ENCODE measurements at regions not wholly inside any gene's neighbourhood (a gene's known extent, or its start where the extent isn't known, plus 50 kb on each side); places are given as distances from the start of the nearest gene placed in this dataset.
A peak's percentile ranks its signal among the peaks of the same experiment; 100 is the strongest.

DNA sequence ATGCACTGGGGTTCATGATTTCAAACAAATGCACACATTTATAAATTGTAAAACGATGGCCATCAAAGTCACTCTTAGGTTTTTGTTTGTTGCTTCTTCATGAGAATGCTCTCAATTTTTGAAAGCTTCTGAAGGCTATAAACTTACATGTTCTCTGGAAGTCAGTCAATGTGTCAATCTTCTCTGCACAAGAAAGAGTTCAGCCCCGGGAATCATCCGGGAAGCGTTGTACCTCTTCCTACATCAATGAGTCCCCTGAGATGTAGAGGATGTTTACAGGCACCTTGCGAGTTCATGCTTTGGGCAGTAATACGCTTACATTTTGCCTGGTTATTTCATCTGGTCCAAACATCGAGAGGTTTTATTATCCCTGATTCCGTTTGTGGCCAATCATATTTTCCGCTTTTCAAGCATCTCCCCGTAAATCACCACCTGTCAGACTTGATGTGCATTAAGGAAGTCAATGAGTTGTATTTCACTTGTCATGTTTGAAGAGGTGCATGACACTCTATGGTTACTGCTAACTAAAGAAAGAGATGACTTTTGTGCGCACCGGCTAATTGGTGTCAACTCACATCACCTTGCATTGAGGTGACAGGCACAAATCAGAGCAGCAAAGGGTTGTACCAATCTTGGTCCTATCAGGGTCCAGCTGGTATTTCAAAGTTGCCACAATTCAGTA is 750.7 kb downstream of the SORCS3 start:
- Histone ChIP-seq H3K4me1 (ENCODE audit: control insufficient read depth in 3 of 3, insufficient read depth in 2 of 3, low read depth in 1 of 3, low read length in 2 of 3) (no peaks in the 10 kb centered on the region), H3K36me3 (ENCODE audit: control insufficient read depth in 3 of 3, insufficient read depth in 2 of 3, low read depth in 1 of 3, low read length in 3 of 3) (no peaks in the 10 kb centered on the region), H3K27me3 (ENCODE audit: control insufficient read depth in 3 of 3, insufficient read depth in 3 of 3, low read length in 3 of 3) (no peaks in the 10 kb centered on the region), H3K4me3 (ENCODE audit: low read depth in 1 of 3, low read length in 3 of 3) (no peak overlapping the region), H3K9me3 (ENCODE audit: control insufficient read depth in 2 of 2, insufficient read depth in 1 of 2, low read depth in 1 of 2, low read length in 1 of 2) (no peaks in the 10 kb centered on the region), H3K27ac (ENCODE audit: low read depth in 1 of 3, low read length in 2 of 3) (no peak overlapping the region)
- 86 to 90% (median 89%) methylated on average over 12 of the region's 12 CpGs for WGBS, 3 donors
- no peak for DNase-seq
- FAIRE-seq = no peak

DNA sequence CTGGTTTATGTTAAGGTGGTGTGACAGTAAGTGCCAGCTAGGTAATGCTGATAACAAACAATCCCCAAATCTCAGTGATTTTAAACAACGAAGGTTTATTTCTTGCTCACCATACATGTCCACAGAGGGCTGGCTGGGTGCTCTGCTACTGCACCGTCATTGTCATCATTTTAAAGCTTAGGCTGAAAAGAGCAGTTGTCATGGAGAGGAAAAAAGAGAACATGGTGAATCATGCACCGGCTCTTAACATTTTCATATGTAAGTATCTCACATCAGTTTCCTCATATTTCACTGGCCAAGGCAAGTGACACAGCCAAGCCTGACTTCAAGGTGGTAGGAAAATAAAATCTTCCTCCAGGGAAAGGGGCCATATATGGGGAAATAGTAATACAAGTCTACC is 746.9 kb downstream of the SORCS3 start:
- no peaks in the 10 kb centered on the region for H3K27me3 ChIP-seq (ENCODE audit: control insufficient read depth in 3 of 3, insufficient read depth in 3 of 3, low read length in 3 of 3)
- H3K9me3 ChIP-seq (ENCODE audit: control insufficient read depth in 2 of 2, insufficient read depth in 1 of 2, low read depth in 1 of 2, low read length in 1 of 2) = no peaks in the 10 kb centered on the region
- no peak overlapping the region for H3K27ac ChIP-seq (ENCODE audit: low read depth in 1 of 3, low read length in 2 of 3)
- WGBS, 3 donors = 90 to 92% (median 91%) methylated on average over 3 of the region's 3 CpGs
- no peak for FAIRE-seq
- DNase-seq = no peak
- H3K4me3 ChIP-seq (ENCODE audit: low read depth in 1 of 3, low read length in 3 of 3) = no peak overlapping the region
- no peaks in the 10 kb centered on the region for H3K36me3 ChIP-seq (ENCODE audit: control insufficient read depth in 3 of 3, insufficient read depth in 2 of 3, low read depth in 1 of 3, low read length in 3 of 3)
- no peaks in the 10 kb centered on the region for H3K4me1 ChIP-seq (ENCODE audit: control insufficient read depth in 3 of 3, insufficient read depth in 2 of 3, low read depth in 1 of 3, low read length in 2 of 3)

DNA sequence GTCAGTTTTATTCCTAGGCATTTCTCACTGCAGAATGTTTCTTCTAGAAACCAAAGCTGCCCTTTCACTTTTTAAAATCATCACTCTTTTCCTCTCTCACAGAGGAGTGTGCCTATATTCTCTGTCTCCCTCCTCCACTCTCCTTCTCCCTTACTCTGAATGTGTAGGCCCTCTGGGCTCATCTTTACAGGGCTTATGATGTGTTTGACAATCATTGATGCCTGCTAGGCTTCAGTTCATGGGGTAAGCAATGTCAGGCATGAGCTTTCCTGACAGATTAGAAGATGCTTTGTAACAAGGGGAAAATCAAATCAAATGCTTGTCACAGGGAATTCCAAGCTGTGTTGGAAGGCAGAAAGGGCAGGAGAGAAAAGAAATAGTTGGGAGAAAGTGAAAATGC is 742.9 kb downstream of the SORCS3 start:
- Histone ChIP-seq H3K9me3 (ENCODE audit: control insufficient read depth in 2 of 2, insufficient read depth in 1 of 2, low read depth in 1 of 2, low read length in 1 of 2) (no peaks in the 10 kb centered on the region), H3K4me3 (ENCODE audit: low read depth in 1 of 3, low read length in 3 of 3) (no peak overlapping the region), H3K4me1 (ENCODE audit: control insufficient read depth in 3 of 3, insufficient read depth in 2 of 3, low read depth in 1 of 3, low read length in 2 of 3) (no peaks in the 10 kb centered on the region), H3K27me3 (ENCODE audit: control insufficient read depth in 3 of 3, insufficient read depth in 3 of 3, low read length in 3 of 3) (no peaks in the 10 kb centered on the region), H3K27ac (ENCODE audit: low read depth in 1 of 3, low read length in 2 of 3) (no peak overlapping the region), H3K36me3 (ENCODE audit: control insufficient read depth in 3 of 3, insufficient read depth in 2 of 3, low read depth in 1 of 3, low read length in 3 of 3) (no peaks in the 10 kb centered on the region)
- no peak for DNase-seq
- FAIRE-seq = no peak

DNA sequence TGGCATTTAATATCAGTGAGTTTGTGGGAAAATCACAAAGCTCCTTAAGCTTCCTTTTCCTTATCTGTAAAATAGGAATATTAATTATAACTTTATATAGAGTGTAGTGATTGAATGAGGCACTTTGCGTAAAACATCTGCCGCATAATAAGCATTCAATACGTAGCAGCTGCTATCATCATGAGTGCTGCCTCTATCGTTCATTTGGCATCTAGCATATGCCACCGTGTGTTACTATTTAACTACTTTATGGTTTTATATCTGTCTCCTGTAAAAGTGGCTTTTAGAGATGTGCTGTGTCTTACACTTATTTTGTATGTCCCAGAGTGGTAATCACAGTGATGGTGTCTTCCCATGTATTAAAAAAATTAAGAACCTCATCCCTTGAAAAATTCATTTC is 729.6 kb downstream of the SORCS3 start:
- DNase-seq = peak in 1 of 2 donors; percentile 14
- Histone ChIP-seq H3K27me3 (ENCODE audit: control insufficient read depth in 3 of 3, insufficient read depth in 3 of 3, low read length in 3 of 3) (no peaks in the 10 kb centered on the region), H3K9me3 (ENCODE audit: control insufficient read depth in 2 of 2, insufficient read depth in 1 of 2, low read depth in 1 of 2, low read length in 1 of 2) (no peaks in the 10 kb centered on the region), H3K27ac (ENCODE audit: low read depth in 1 of 3, low read length in 2 of 3) (no peak overlapping the region), H3K36me3 (ENCODE audit: control insufficient read depth in 3 of 3, insufficient read depth in 2 of 3, low read depth in 1 of 3, low read length in 3 of 3) (no peaks in the 10 kb centered on the region), H3K4me1 (ENCODE audit: control insufficient read depth in 3 of 3, insufficient read depth in 2 of 3, low read depth in 1 of 3, low read length in 2 of 3) (no peaks in the 10 kb centered on the region), H3K4me3 (ENCODE audit: low read depth in 1 of 3, low read length in 3 of 3) (no peak overlapping the region)
- 26 to 75% (median 54%) methylated on average over 5 of the region's 5 CpGs for WGBS, 3 donors
- no peak for FAIRE-seq

DNA sequence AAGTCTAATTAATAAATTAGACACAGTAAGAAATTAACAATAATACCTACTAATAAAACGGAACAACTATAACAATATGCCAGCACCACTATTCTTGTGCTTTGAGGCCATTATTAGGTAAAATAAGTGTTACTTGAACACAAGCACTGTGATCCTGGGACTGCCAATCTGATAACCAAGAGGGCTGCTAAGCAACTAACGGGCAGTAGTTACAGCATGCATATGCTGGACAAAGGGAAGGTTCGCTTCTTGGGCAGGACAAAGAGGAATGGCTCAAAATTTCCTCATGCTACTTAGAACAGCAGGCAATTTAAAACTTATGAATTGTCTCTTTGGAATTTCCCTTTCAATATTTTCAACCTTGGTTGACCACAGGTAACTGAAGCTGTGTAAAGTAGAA is 718.6 kb downstream of the SORCS3 start:
- Histone ChIP-seq H3K9me3 (ENCODE audit: control insufficient read depth in 2 of 2, insufficient read depth in 1 of 2, low read depth in 1 of 2, low read length in 1 of 2) (no peaks in the 10 kb centered on the region), H3K36me3 (ENCODE audit: control insufficient read depth in 3 of 3, insufficient read depth in 2 of 3, low read depth in 1 of 3, low read length in 3 of 3) (no peaks in the 10 kb centered on the region), H3K4me1 (ENCODE audit: control insufficient read depth in 3 of 3, insufficient read depth in 2 of 3, low read depth in 1 of 3, low read length in 2 of 3) (no peaks in the 10 kb centered on the region), H3K4me3 (ENCODE audit: low read depth in 1 of 3, low read length in 3 of 3) (no peak overlapping the region), H3K27me3 (ENCODE audit: control insufficient read depth in 3 of 3, insufficient read depth in 3 of 3, low read length in 3 of 3) (no peaks in the 10 kb centered on the region), H3K27ac (ENCODE audit: low read depth in 1 of 3, low read length in 2 of 3) (no peak overlapping the region)
- DNase-seq = no peak
- 60 to 84% (median 62%) methylated on average over 3 of the region's 3 CpGs for WGBS, 3 donors
- no peak for FAIRE-seq

DNA sequence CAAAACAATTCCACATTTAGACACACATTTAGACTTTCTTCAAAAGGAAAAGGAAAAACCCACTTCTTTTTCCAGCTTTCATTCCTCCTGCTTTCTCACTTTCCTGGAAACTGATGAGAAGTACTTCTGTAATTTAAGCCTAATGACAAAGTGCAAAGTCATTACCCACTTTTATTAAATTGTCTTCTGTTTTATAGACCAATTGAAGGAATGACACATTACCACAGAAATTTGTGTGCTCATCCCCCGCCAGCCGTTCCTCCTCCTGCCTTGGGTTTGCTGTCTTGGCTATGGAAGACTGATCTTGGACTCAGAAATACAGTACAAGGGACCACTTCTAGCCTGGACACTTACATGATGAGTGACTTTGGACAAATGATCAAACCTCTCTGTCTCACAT is 717.8 kb downstream of the SORCS3 start:
- no peak for DNase-seq
- FAIRE-seq = no peak
- Histone ChIP-seq H3K27ac (ENCODE audit: low read depth in 1 of 3, low read length in 2 of 3) (no peak overlapping the region), H3K36me3 (ENCODE audit: control insufficient read depth in 3 of 3, insufficient read depth in 2 of 3, low read depth in 1 of 3, low read length in 3 of 3) (no peaks in the 10 kb centered on the region), H3K9me3 (ENCODE audit: control insufficient read depth in 2 of 2, insufficient read depth in 1 of 2, low read depth in 1 of 2, low read length in 1 of 2) (no peaks in the 10 kb centered on the region), H3K4me3 (ENCODE audit: low read depth in 1 of 3, low read length in 3 of 3) (no peak overlapping the region), H3K27me3 (ENCODE audit: control insufficient read depth in 3 of 3, insufficient read depth in 3 of 3, low read length in 3 of 3) (no peaks in the 10 kb centered on the region), H3K4me1 (ENCODE audit: control insufficient read depth in 3 of 3, insufficient read depth in 2 of 3, low read depth in 1 of 3, low read length in 2 of 3) (no peaks in the 10 kb centered on the region)
- WGBS, 3 donors = 82 to 95% (median 91%) methylated on average over 2 of the region's 2 CpGs

DNA sequence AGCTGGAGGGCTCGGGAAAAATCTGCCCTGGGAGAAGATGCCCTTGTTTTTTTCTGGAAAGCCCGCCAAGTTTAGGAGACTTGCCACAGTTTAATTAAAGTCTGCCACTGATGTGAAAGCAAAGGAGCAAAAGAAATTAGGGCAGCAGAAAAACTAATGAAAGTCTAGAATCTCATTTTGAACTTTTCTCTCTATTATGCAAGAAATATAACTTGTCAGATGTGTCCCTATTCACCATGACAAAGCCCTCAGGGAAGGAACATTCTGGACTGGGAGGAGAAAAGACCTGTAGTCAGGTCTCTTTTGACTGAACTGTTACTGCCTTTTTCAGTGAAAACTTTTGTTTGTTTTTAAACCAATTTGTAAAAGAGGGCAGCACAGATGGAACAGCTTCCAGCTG is 715.5 kb downstream of the SORCS3 start:
- no peak for FAIRE-seq
- no peak overlapping the region for H3K4me3 ChIP-seq (ENCODE audit: low read depth in 1 of 3, low read length in 3 of 3)
- 64 to 74% (median 67%) methylated on average over 2 of the region's 2 CpGs for WGBS, 3 donors

DNA sequence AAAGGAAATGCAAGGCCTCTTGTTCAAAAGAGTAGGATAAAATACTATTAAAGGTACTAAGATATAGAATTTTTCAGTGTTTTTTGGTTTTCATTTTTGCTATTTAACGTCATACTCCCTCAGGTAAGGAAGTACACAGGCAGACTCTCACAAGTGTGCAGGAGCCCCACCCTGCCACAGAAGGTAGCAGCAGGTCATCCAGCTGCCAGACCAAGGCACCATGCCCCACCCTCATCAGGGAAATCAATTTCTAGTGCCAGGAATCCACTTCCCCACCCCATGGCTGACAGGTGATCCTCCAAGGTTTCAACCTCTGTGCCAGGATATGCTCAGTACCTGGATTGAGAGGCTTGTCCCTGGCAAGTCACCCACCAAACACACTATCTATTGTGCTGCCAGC is 712.9 kb downstream of the SORCS3 start:
- no peaks in the 10 kb centered on the region for H3K9me3 ChIP-seq (ENCODE audit: control insufficient read depth in 2 of 2, insufficient read depth in 1 of 2, low read depth in 1 of 2, low read length in 1 of 2)
- 23 to 62% (median 50%) methylated on average over 1 of the region's 1 CpG for WGBS, 3 donors
- FAIRE-seq (no peak), DNase-seq (peak in 1 of 2 donors; percentile 45)
- H3K4me3 ChIP-seq (ENCODE audit: low read depth in 1 of 3, low read length in 3 of 3) = no peak overlapping the region
- H3K36me3 ChIP-seq (ENCODE audit: control insufficient read depth in 3 of 3, insufficient read depth in 2 of 3, low read depth in 1 of 3, low read length in 3 of 3) = no peaks in the 10 kb centered on the region
- H3K27ac ChIP-seq (ENCODE audit: low read depth in 1 of 3, low read length in 2 of 3) = no peak overlapping the region
- no peaks in the 10 kb centered on the region for H3K27me3 ChIP-seq (ENCODE audit: control insufficient read depth in 3 of 3, insufficient read depth in 3 of 3, low read length in 3 of 3)
- no peaks in the 10 kb centered on the region for H3K4me1 ChIP-seq (ENCODE audit: control insufficient read depth in 3 of 3, insufficient read depth in 2 of 3, low read depth in 1 of 3, low read length in 2 of 3)

More for the DNA sequence above, 715.5 kb downstream of the SORCS3 start:
- Histone ChIP-seq H3K27me3 (ENCODE audit: control insufficient read depth in 3 of 3, insufficient read depth in 3 of 3, low read length in 3 of 3) (no peaks in the 10 kb centered on the region), H3K4me1 (ENCODE audit: control insufficient read depth in 3 of 3, insufficient read depth in 2 of 3, low read depth in 1 of 3, low read length in 2 of 3) (no peaks in the 10 kb centered on the region), H3K27ac (ENCODE audit: low read depth in 1 of 3, low read length in 2 of 3) (no peak overlapping the region), H3K36me3 (ENCODE audit: control insufficient read depth in 3 of 3, insufficient read depth in 2 of 3, low read depth in 1 of 3, low read length in 3 of 3) (no peaks in the 10 kb centered on the region), H3K9me3 (ENCODE audit: control insufficient read depth in 2 of 2, insufficient read depth in 1 of 2, low read depth in 1 of 2, low read length in 1 of 2) (no peaks in the 10 kb centered on the region)
- no peak for DNase-seq

DNA sequence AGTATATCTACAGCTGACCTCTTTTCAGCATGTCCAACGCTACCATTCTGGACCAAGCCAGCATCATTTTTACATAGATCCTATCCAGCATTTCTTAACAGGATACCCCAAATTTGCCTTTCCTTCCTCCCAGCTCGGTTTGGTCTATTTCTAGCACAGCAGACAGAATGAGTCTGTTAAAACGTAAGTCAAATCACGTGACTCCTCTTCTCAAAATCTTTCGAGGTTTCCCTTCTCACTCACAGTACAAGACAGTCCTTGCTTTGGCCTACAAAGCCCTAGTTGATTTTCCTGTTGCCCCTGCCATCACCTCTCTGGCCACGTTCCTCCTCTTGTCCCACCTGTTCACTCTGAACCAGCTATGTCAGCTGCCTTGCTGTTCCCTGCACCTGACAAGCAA is 711.7 kb downstream of the SORCS3 start:
- Histone ChIP-seq H3K36me3 (ENCODE audit: control insufficient read depth in 3 of 3, insufficient read depth in 2 of 3, low read depth in 1 of 3, low read length in 3 of 3) (no peaks in the 10 kb centered on the region), H3K27ac (ENCODE audit: low read depth in 1 of 3, low read length in 2 of 3) (no peak overlapping the region), H3K27me3 (ENCODE audit: control insufficient read depth in 3 of 3, insufficient read depth in 3 of 3, low read length in 3 of 3) (no peaks in the 10 kb centered on the region), H3K4me1 (ENCODE audit: control insufficient read depth in 3 of 3, insufficient read depth in 2 of 3, low read depth in 1 of 3, low read length in 2 of 3) (no peaks in the 10 kb centered on the region), H3K9me3 (ENCODE audit: control insufficient read depth in 2 of 2, insufficient read depth in 1 of 2, low read depth in 1 of 2, low read length in 1 of 2) (no peaks in the 10 kb centered on the region), H3K4me3 (ENCODE audit: low read depth in 1 of 3, low read length in 3 of 3) (no peak overlapping the region)
- no peak for FAIRE-seq
- DNase-seq = no peak
- WGBS, 3 donors = 69 to 77% (median 75%) methylated on average over 6 of the region's 6 CpGs
